GM18517 (cell line): ENCODE measurements at regions not wholly inside any gene's neighbourhood (a gene's known extent, or its start where the extent isn't known, plus 50 kb on each side); places are given as distances from the start of the nearest gene placed in this dataset.

Experiments
- ATAC-seq: cut with Tn5 transposase; IDR thresholded peaks from one replicate; pipeline ENCODE4 v1.9.1; 2021; ENCODE audit warnings: mild to moderate bottlenecking, moderate library complexity; ENCODE audit not compliant: unreplicated experiment

DNA sequence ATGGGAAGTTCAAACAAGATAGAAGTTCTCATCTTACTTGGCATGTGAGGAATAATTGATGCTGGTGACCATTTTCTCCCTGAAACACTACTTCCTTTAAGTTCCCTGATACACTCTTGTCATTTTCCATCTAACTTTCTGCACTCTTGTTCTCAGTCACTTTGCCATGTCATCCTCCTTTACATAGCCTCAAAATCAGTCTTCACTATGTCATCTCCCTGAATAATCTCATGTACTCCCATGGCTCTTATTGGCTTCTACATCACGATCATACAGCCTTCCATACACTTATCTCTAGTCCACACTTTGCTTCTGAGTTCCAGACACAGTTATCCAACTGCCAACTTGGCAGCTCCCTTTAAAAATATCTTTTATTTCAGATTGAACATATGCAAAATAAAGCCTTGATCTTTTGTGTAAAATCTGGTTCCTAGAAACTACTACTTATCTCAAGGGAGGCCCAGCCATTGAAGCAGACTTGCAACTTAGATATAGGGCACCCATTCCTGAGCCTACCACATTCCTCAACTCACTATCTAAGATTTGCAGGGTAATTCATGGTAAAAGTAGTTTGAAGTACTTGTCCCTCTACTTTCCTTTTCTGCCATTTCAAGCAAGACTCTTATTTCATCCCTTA lies 1070.2 kb upstream of the NXPH2 start:
- no peak for ATAC-seq

DNA sequence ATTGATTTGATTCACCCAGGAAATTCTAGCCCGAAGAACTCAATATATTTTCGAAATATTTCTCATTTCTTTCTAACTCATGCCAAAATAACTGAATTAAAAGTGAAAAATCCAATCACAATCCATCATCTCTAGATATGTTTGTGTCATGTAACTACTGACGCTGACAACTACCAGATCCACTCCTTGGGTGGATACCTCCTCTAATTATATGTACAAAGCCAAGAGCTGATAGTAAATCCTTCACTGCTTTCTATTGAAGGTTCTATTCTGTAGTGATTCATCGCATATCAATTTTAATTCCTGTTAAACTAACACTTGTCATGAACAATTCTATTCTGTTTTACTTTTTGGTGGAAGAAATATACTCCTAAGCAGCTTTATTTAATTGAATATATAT lies 1056.6 kb upstream of the NXPH2 start:
- no peak for ATAC-seq

DNA sequence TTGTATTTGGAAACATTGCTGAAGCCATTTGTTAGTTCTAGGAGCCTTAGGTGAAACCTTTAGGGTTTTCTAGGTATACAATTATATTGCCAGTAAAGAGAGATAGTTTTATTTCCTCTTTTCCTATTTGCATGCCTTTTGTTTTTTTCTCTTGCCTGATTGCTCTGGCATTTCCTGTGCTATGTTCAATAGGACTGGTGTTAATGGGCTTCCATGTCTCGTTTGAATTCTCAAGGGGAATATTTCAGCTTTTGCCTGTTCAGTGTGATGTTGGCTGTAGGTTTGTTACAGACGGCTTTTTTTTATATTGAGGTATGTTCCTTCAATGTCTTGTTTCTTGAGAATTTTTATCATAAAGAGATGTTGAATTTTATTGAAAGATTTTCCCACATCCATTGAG lies 1054.9 kb upstream of the NXPH2 start:
- no peak for ATAC-seq

DNA sequence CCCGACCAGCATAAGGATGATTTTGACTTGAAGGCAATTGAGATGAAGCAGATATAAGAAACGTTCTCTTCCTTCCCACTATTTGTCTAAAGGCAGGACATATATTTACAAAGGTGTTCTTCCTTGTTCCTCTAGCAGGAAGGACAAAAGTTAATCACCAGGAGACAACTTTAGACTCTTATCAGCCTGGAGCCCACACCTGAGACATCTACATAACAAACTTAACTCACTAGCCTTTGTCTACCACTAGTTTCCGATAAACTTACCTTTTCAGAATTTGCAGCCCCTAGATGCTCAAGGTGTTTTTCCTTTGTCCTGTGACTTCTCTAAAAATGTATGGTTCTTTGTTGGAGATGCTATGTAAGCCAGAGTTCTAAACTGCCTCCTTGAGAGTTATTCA lies 1047.8 kb upstream of the NXPH2 start:
- no peak for ATAC-seq

DNA sequence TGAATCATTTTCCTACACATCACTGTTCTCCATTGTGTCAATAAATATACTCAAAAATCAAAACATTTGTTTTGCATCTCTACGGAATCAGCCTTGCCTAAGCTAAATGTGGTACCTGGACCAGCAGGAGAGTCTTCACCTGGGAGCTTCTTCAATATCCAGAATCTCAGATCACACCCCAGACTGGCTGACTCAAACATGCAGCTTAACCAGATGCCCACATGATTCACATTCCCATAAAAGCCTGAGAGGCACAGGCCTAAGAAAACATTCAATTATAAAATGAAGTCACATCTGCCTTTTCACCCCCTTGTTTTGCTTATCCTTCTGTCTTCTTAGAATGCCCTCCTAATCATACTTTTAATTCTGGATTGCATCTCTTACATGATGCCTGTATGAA lies 1045.5 kb upstream of the NXPH2 start:
- no peak for ATAC-seq

DNA sequence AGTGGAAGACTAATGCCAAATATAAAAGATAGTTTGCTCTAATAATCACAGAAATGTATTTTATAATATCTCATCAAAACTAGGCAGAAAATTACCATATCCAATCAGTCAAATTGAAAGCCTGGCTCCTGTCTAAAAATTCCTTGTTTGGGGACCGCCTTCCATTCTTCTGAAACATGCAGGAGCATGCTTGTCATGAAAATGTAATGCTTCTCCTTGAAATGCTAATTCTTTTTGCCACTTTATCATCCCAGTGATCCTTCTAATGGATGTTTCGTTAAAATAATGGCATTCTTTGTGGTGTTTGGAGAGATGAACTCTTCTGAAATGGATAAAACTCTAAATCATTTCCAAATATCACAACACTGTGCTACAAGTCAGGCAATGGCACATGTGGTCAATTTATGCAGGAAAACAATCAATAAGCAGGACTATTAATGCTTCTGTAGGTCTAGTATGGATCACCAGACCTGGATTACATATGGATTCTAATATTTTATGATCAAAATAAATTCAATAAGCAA lies 1039.1 kb upstream of the NXPH2 start:
- no peak for ATAC-seq

DNA sequence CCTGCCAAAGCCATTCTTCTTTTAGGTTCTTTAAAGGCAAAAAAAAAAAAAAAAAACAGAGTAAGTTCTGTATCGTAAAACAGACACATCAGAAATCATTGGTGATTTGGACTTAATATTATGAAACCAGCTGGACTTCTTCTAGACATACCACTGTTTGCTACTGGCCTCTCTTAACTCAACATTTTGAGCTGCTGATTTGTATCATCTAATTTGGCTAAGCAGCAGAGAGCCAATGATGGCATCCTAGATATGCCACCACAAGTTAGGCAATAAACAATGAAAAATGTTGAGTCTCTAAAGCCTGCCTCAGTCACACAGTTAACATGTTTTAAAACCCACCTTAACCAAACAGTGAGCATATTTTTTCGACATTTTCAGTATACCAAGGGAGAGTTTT lies 1034.3 kb upstream of the NXPH2 start:
- no peak for ATAC-seq

DNA sequence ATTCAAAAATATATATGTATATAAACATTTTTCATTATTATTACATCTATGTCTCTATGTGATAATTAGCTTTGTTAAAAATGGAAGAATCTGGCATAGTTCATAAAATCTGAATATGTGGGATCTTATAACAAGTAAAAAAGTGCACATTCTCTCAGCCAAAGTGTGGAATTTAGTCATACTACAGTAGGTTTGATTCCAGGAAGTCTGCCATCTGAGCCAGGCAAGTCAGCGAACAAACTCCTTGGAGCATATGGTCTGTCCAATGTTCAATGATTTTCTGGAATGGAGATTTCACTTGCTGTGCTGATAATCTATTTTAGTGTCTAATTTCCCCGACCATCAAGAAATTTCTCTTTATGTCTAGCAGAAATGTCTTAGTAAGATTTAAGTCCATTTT lies 1033.2 kb upstream of the NXPH2 start:
- ATAC-seq, result no peak

DNA sequence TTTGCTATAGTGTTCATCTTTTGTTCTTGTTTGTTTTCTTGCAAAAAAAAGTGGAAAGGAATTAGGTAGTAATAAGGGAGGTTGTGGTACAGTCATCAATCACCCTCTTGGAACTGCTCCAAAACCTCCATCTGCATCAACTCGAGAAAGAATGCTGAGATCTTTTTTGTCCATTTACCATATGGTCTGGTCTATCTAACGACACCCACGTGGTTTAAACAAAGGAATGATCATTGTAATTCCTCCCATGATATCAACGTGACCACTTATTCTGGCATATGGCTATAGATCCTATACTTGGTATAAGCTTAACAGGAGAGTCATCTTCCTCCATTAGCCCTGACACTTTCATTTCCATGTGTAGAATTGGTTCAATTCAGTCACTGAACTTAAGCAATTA lies 1025.3 kb upstream of the NXPH2 start:
- no peak for ATAC-seq

DNA sequence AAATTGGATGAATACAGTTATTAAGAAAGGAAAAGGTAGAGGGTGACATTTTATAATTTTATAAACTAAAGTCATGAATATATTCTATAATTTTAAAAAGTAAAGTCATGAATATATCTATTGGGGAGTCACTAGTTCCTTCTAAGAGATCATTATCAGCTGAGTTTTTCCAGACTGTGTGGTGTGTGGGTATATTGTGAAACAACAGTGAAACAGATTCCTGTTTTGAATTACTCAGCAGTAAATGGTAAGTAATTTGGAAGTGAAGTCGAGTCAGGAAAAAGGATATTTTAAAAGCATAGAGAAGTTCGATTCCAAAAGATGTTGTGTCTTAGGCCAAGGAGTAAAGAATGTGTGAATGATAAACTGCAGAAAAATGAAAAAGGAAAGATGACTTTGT lies 1018.2 kb upstream of the NXPH2 start:
- ATAC-seq, result no peak

- ATAC-seq, result no peak
These were observed 1010.9 kb upstream of the NXPH2 start for GRCh38 chr2:139790807-139791752.

DNA sequence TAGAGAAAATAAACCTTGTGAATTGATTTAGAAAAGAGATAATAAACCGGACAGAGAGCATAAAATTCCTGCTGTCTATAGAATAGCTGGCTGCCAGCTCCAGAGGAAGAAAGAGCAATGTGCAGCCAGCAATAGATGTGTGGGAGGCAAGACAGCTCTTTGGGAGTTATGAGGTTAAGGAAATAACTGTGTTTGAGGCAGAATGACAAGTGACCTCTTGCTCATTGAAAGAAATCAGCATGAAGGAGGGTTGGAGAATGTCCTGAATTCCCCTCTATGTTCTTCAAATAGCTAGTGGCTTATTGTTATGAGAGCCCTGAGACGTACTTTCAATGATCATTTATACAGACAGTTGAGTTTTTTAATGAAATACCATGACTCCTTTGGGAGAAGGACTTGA lies 1009.9 kb upstream of the NXPH2 start:
- no peak for ATAC-seq

DNA sequence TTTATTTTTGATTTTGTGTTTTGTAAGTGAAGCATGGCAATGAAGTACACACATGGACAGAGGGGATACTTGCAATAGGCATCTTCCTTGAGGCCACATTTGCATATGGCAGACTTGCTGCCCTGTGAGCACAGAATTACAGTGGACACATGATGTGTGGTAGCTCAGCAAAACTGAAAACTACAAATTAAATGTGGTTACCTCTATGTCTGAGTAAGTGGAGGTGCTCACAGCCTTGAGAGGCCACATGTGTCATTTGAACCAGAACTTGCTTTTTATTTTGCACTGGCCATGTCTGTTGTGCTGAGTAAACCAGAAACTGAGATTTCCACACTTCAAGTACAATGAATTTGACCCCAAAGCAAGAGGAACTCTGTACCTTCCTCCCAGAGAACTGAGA lies 998.5 kb upstream of the NXPH2 start:
- no peak for ATAC-seq

DNA sequence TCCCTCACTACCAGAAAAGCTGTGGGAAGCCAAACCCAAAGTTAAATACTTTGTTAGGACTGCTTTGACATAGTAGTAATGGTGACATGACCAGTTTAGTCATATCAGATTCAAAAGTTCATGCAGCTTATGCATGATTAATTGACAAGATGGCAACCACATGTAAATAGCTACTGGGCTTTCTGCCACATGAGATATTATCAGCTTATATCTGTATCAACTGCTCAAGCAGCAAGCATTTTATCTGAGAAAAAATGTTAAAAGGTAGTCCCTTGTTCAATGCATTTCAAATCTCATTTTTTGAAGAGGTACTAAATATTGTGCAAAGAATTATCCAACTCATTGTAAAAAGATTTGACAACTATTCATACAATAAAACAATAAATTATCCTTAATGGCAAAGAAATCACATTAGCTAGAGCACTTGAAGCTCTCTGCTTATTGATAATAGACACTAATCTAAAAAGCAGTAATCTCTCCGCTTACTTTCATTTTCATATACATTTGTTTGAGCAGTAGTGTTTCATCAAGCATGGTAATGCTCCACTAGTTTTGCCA lies 993.6 kb upstream of the NXPH2 start:
- ATAC-seq, result no peak

DNA sequence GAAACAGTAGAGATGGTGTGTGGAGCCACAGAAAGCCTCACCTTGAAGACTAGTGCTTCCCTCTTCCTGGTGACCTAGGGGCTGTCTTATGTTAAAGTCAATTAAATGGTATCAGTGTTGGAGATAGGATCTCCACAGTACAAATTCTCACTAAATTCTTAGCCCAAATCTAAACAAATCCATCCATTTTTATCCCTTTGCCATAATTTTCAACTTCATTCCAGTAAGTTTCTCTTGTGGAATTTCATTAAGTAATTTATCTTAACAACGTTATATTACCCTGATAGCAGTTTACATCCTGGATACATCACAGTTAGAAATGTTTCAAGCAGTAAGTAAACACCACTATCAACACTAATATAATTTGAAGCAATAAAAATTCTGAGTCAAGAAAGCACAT lies 989.4 kb upstream of the NXPH2 start:
- ATAC-seq, result no peak

GRCh38 chr2:139763705-139764104 lies 983.5 kb upstream of the NXPH2 start:
- no peak for ATAC-seq

DNA sequence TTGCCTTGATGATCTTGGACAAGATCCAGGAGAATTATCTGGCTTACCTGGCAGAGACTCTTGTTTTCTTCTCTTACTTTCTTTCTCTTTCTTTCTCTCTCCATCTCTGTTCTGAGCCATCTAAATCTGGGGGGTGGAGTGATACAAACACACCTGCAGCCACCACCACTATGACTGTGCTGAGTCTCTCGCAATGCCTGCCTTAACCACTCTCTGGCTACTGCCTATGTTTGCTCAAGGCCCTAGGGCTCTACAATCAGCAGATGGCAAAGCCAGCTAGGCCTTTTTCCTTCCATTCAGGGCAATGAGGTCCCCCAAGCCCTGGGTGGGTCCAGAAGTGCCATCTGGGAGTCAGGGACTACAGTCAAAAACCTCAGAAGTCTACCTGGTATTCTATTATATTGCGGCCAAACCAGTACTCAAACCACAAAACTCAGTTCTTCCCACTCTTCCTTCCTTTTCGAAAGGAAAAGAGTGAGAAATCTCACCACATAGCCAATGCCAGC lies 978.9 kb upstream of the NXPH2 start:
- no peak for ATAC-seq

- no peak for ATAC-seq
These were observed 966.7 kb upstream of the NXPH2 start for GRCh38 chr2:139746901-139747300.

DNA sequence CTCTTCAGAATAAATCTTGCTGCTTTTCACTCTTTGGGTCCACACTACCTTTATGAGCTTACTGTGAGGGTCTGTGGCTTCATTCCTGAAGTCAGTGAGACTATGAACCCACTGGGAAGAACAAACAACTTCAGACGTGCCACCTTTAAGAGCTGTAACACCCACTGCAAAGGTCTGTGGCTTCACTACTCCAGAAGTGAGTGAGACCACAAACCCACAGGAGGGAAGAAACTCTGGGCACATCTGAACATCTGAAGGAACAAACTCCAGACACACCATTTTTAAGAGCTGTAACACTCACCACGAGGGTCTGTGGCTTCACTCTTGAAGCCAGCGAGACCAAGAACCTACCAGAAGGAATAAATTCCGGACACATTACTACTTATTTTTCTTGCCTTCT lies 964.1 kb upstream of the NXPH2 start:
- no peak for ATAC-seq

DNA sequence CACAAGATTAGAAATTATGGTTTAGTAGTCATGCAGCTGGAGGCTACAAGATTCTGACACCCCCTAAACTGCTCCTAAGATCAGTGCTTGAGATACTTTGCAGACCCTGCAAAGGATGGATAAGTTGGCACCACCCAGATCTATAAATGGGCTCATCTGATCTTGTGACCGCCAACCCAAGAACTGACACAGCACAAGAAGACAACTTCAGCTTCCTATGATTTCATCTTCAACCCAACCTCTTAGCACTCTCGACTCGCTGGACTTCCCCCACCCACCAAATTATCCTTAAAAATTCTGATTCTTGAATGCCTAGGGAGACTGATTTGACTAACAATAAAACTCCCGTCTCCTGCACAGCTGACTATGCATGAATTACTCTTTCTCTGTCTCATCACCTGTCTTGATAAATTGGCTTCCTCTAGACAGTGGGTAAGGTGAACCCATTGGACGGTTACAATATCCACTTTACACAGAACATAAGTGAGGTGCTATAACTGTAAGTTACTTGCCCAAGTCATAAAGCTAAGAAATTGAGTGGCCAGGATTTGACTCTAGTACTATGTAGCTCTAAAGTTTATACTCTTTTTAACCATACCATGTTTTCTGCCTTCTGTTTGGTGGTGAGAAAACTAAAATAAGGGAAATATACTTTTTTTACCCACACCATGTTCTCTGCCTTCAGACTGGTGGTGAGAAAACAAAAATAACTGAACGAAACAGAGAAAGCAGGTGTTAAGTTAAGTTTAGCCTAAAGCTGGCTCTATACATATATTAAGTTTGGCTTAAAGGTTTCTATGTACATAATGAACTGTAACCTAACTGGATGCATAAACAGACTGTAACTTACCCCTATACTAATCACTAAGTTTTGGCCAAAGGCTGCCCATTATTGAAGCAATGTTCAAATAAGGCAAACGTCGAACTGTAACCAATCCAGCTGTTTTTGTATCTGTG lies 962.3 kb upstream of the NXPH2 start:
- ATAC-seq, result no peak

DNA sequence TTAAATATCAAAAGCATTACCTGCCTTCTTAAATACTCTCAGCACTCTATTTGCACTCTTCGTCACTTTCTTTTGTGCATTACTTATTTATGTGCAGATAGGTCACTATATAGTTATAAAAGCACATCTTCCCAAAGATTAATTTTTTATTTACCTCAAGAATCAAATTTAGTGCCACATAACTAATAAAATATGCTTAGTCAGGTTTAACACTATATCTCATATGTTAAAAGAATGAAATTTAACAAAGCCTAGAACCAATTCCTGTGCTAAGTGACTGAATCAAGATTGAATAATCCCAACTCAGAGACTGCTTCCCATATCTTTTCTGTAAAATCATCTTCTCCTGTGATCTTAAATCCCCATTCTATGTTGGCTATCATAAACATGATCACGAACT lies 957.5 kb upstream of the NXPH2 start:
- no peak for ATAC-seq
